Ishikawa (cell line): ENCODE measurements at regions not wholly inside any gene's neighbourhood (a gene's known extent, or its start where the extent isn't known, plus 50 kb on each side); places are given as distances from the start of the nearest gene placed in this dataset.

ENCODE experiments used
- CEBPB ChIP-seq: IDR thresholded peaks from 2 replicates; pipeline ENCODE4 v1.6.1; 2012
- CREB1 ChIP-seq: IDR thresholded peaks from 2 replicates; pipeline ENCODE4 v1.6.1; 2012; ENCODE audit warnings: low read depth
- EGR1 ChIP-seq: IDR thresholded peaks from 2 replicates; pipeline ENCODE4 v1.6.1; 2012
- EP300 ChIP-seq: IDR thresholded peaks from 2 replicates; pipeline ENCODE4 v1.6.1; 2012; ENCODE audit warnings: borderline replicate concordance
- FOXM1 ChIP-seq: IDR thresholded peaks from 2 replicates; pipeline ENCODE4 v1.6.1; 2012; ENCODE audit warnings: low read depth, borderline replicate concordance
- MAX ChIP-seq: IDR thresholded peaks from 2 replicates; pipeline ENCODE4 v1.6.1; 2012
- NFIC ChIP-seq: IDR thresholded peaks from 2 replicates; pipeline ENCODE4 v1.6.1; 2012
- RAD21 ChIP-seq: IDR thresholded peaks from 2 replicates; pipeline ENCODE4 v1.6.1; 2012; ENCODE audit warnings: low read depth
- REST ChIP-seq: IDR thresholded peaks from 2 replicates; pipeline ENCODE4 v1.6.1; 2012; ENCODE audit warnings: low read depth, mild to moderate bottlenecking
- TAF1 ChIP-seq: IDR thresholded peaks from 2 replicates; pipeline ENCODE4 v1.6.1; 2012; ENCODE audit warnings: low read depth, mild to moderate bottlenecking
- TCF12 ChIP-seq: IDR thresholded peaks from 2 replicates; pipeline ENCODE4 v1.6.1; 2012; ENCODE audit warnings: low read depth
- TEAD4 ChIP-seq: IDR thresholded peaks from 2 replicates; pipeline ENCODE4 v1.6.1; 2012
- USF1 ChIP-seq: IDR thresholded peaks from 2 replicates; pipeline ENCODE4 v1.6.1; 2012
- YY1 ChIP-seq: IDR thresholded peaks from 2 replicates; pipeline ENCODE4 v1.6.1; 2012; ENCODE audit warnings: low read depth
- ZBTB7A ChIP-seq: IDR thresholded peaks from 2 replicates; pipeline ENCODE4 v1.6.1; 2012; ENCODE audit warnings: low read depth

GRCh38 chr2:217160978-217161973 is 301.4 kb upstream of the TNP1 start:
- no peak for TF ChIP-seq USF1
- no peak for TF ChIP-seq TCF12
- no peak for TF ChIP-seq TEAD4
- no peak for TF ChIP-seq EGR1
- no peak for TF ChIP-seq CEBPB
- no peak for TF ChIP-seq CREB1
- TF ChIP-seq FOXM1, result no peak
- TF ChIP-seq YY1, result no peak
- no peak for TF ChIP-seq RAD21
- TF ChIP-seq REST, result no peak
- TF ChIP-seq NFIC, result no peak
- no peak for TF ChIP-seq EP300
- TF ChIP-seq MAX, result no peak
- no peak for TF ChIP-seq ZBTB7A
- TF ChIP-seq TAF1, result no peak

GRCh38 chr2:217160103-217160743 is 300.4 kb upstream of the TNP1 start:
- TF ChIP-seq TAF1, result no peak
- no peak for TF ChIP-seq TEAD4
- TF ChIP-seq MAX, result no peak
- no peak for TF ChIP-seq NFIC
- no peak for TF ChIP-seq TCF12
- TF ChIP-seq FOXM1, result no peak
- TF ChIP-seq ZBTB7A, result no peak
- no peak for TF ChIP-seq USF1
- no peak for TF ChIP-seq REST
- no peak for TF ChIP-seq EGR1
- no peak for TF ChIP-seq CEBPB
- no peak for TF ChIP-seq RAD21

- TF ChIP-seq CREB1 (no peak), TCF12 (no peak), TEAD4 (no peak), RAD21 (no peak), NFIC (no peak), REST (no peak), ZBTB7A (no peak), EGR1 (no peak), TAF1 (no peak), FOXM1 (no peak), CEBPB (no peak), YY1 (no peak), USF1 (no peak), EP300 (no peak), MAX (no peak)
These were observed 299.1 kb upstream of the TNP1 start for GRCh38 chr2:217158928-217159327.
